Neural cell (in vitro differentiated cells): ENCODE measurements at regions not wholly inside any gene's neighbourhood (a gene's known extent, or its start where the extent isn't known, plus 50 kb on each side); places are given as distances from the start of the nearest gene placed in this dataset.

Experiments used
- CTCF ChIP-seq: fragments of 450-650 bp; IDR thresholded peaks from 2 replicates; pipeline ENCODE4 v1.5.1; 2014; ENCODE audit warnings: antibody characterized with exemption, mild to moderate bottlenecking, moderate library complexity; ENCODE audit not compliant: poor library complexity, severe bottlenecking
- EP300 ChIP-seq: fragments of 450-650 bp; conservative IDR thresholded peaks from 2 replicates; pipeline ENCODE4 v1.6.1; 2014; ENCODE audit warnings: antibody characterized with exemption, mild to moderate bottlenecking, moderate library complexity; ENCODE audit not compliant: poor library complexity, severe bottlenecking
- EZH2 ChIP-seq: fragments of 200-600, 300-800 bp; shearing (Covaris generic), sonication (generic); IDR thresholded peaks from 2 replicates; pipeline ENCODE4 v1.6.1; 2014; ENCODE audit warnings: antibody characterized with exemption, low read length, borderline replicate concordance, mild to moderate bottlenecking; ENCODE audit not compliant: insufficient read depth, poor library complexity, severe bottlenecking
- MXI1 ChIP-seq: fragments of 450-650 bp; conservative IDR thresholded peaks from 2 replicates; pipeline ENCODE4 v1.6.1; 2014; ENCODE audit warnings: antibody characterized with exemption, mild to moderate bottlenecking; ENCODE audit not compliant: poor library complexity, severe bottlenecking
- POLR2AphosphoS5 ChIP-seq: IDR thresholded peaks from 2 replicates; pipeline ENCODE4 v1.6.1; 2012
- RAD21 ChIP-seq: fragments of 450-650 bp; conservative IDR thresholded peaks from 2 replicates; pipeline ENCODE4 v1.6.1; 2014; ENCODE audit warnings: antibody characterized with exemption, mild to moderate bottlenecking, moderate library complexity
- REST ChIP-seq: IDR thresholded peaks from 2 replicates; pipeline ENCODE4 v1.6.1; 2012; ENCODE audit warnings: borderline replicate concordance
- SMC3 ChIP-seq: fragments of 450-650 bp; conservative IDR thresholded peaks from 2 replicates; pipeline ENCODE4 v1.6.1; 2014; ENCODE audit warnings: antibody characterized with exemption, mild to moderate bottlenecking, moderate library complexity; ENCODE audit not compliant: poor library complexity
- TAF1 ChIP-seq: IDR thresholded peaks from 2 replicates; pipeline ENCODE4 v1.6.1; 2012; ENCODE audit warnings: low read depth

- no peak for TF ChIP-seq CTCF
- TF ChIP-seq MXI1, result no peak
- no peak for TF ChIP-seq POLR2AphosphoS5
- TF ChIP-seq EP300, result no peak
- no peak for TF ChIP-seq EZH2
- no peak for TF ChIP-seq REST
- TF ChIP-seq SMC3, result no peak
- no peak for TF ChIP-seq TAF1
- no peak for TF ChIP-seq RAD21
These were observed 1279.9 kb upstream of the NRXN1 start for GRCh38 chr2:52311862-52312261.
